ENCODE measurements at regions not wholly inside any gene's neighbourhood (a gene's known extent, or its start where the extent isn't known, plus 50 kb on each side); places are given as distances from the start of the nearest gene placed in this dataset.
A peak's percentile ranks its signal among the peaks of the same experiment; 100 is the strongest.

DNA sequence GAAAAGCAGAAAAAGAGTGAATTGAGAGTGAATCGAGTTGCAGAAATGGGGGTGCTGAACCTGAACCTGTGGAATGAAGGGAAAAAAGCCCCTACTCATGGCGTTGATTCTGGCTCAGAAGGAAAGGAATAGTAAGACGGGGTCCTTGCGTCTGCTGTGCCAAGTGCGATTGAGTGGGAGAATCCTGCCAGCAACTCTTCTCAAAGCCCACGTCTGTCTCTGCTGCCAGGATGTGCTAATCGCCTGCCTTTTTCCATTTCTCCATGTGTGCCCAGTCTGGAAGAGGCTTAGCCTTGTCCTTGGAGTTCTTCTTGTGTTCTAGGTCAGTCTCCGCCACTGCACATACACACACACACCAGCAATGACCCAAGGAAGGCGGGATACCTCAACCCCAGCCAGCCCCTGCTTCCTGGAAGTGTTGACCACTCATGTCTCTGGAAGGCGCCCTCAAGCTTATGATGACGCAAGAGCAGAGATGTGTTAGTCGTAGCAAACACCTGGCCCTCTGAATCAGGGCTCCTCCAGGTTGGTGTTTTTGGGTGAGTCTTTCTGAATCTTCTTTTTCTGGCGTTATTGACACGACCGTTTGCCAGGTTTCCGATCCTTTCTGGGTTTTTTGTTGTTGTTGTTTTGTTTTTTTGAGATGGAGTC, 262.4 kb upstream of the PROK2 start:
- no peak for DNase-seq (ENCODE audit: low read depth)

GRCh38 chr3:72044231-72044855, 259.4 kb upstream of the PROK2 start:
- TF ChIP-seq, protein P1, sequence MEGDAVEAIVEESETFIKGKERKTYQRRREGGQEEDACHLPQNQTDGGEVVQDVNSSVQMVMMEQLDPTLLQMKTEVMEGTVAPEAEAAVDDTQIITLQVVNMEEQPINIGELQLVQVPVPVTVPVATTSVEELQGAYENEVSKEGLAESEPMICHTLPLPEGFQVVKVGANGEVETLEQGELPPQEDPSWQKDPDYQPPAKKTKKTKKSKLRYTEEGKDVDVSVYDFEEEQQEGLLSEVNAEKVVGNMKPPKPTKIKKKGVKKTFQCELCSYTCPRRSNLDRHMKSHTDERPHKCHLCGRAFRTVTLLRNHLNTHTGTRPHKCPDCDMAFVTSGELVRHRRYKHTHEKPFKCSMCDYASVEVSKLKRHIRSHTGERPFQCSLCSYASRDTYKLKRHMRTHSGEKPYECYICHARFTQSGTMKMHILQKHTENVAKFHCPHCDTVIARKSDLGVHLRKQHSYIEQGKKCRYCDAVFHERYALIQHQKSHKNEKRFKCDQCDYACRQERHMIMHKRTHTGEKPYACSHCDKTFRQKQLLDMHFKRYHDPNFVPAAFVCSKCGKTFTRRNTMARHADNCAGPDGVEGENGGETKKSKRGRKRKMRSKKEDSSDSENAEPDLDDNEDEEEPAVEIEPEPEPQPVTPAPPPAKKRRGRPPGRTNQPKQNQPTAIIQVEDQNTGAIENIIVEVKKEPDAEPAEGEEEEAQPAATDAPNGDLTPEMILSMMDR (IDR thresholded peaks at IDR 0.05; ENCODE audit: insufficient read depth, low read length, poor library complexity, severe bottlenecking), result no peak
- Histone ChIP-seq H3K4me3 (ENCODE audit: low read depth, low read length) (no peak overlapping the region), H3K27me3 (ENCODE audit: control insufficient read depth, insufficient read depth, low read length) (peaks cover 6% of the 10 kb centered on the region), H3K36me3 (ENCODE audit: control insufficient read depth, insufficient read depth, low read length) (no peaks in the 10 kb centered on the region)
- no peak for DNase-seq (ENCODE audit: low read depth)

More for the DNA sequence above, 262.4 kb upstream of the PROK2 start:
- Histone ChIP-seq H3K27me3 (ENCODE audit: control insufficient read depth, insufficient read depth, low read length) (no peaks in the 10 kb centered on the region), H3K36me3 (ENCODE audit: control insufficient read depth, insufficient read depth, low read length) (no peaks in the 10 kb centered on the region), H3K4me3 (ENCODE audit: low read depth, low read length) (no peak overlapping the region)
- TF ChIP-seq, protein P1 (IDR thresholded peaks at IDR 0.05; ENCODE audit: insufficient read depth, low read length, poor library complexity, severe bottlenecking), result no peak

- H3K27me3 ChIP-seq (ENCODE audit: control insufficient read depth, insufficient read depth, low read length), result peaks cover 6% of the 10 kb centered on the region
- DNase-seq (ENCODE audit: low read depth), result no peak
- no peaks in the 10 kb centered on the region for H3K36me3 ChIP-seq (ENCODE audit: control insufficient read depth, insufficient read depth, low read length)
- TF ChIP-seq, protein P1 (IDR thresholded peaks at IDR 0.05; ENCODE audit: insufficient read depth, low read length, poor library complexity, severe bottlenecking), result no peak
- H3K4me3 ChIP-seq (ENCODE audit: low read depth, low read length), result no peak overlapping the region
These were observed 258.5 kb upstream of the PROK2 start for GRCh38 chr3:72043204-72044133.

GRCh38 chr3:72042397-72043203, 257.7 kb upstream of the PROK2 start:
- DNase-seq (ENCODE audit: low read depth), result peak; percentile 90

GRCh38 chr3:72041511-72041910, 256.6 kb upstream of the PROK2 start:
- DNase-seq (ENCODE audit: low read depth), result no peak
- Histone ChIP-seq H3K27me3 (ENCODE audit: control insufficient read depth, insufficient read depth, low read length) (peaks cover 6% of the 10 kb centered on the region), H3K4me3 (ENCODE audit: low read depth, low read length) (no peak overlapping the region), H3K36me3 (ENCODE audit: control insufficient read depth, insufficient read depth, low read length) (no peaks in the 10 kb centered on the region)
- TF ChIP-seq, protein P1 (IDR thresholded peaks at IDR 0.05; ENCODE audit: insufficient read depth, low read length, poor library complexity, severe bottlenecking), result no peak

More at GRCh38 chr3:72042397-72043203, 257.7 kb upstream of the PROK2 start:
- Histone ChIP-seq H3K4me3 (ENCODE audit: low read depth, low read length) (no peak overlapping the region), H3K36me3 (ENCODE audit: control insufficient read depth, insufficient read depth, low read length) (no peaks in the 10 kb centered on the region), H3K27me3 (ENCODE audit: control insufficient read depth, insufficient read depth, low read length) (peaks cover 6% of the 10 kb centered on the region)
- TF ChIP-seq, protein P1 (IDR thresholded peaks at IDR 0.05; ENCODE audit: insufficient read depth, low read length, poor library complexity, severe bottlenecking), result no peak

Data from kidney epithelial cell (primary cell).